Peyer's patch (tissue), 4 donors: ENCODE measurements at regions not wholly inside any gene's neighbourhood (a gene's known extent, or its start where the extent isn't known, plus 50 kb on each side); places are given as distances from the start of the nearest gene placed in this dataset.
"Not testable (repeated sequence)": the region's sequence is repeated elsewhere in the genome, so short reads cannot be mapped to it uniquely, and the experiment has no call there.

Source experiments
- DNase-seq, 3 donors: peaks; one replicate each; pipeline ENCODE4 v3.0.0-alpha.2; 2017 to 2019
- H3K27ac ChIP-seq, 4 donors: fragments of 200-600 bp; sonication (generic); one replicate each; pipeline ENCODE4 v1.5.1; 2016 to 2019
- H3K27me3 ChIP-seq, 2 donors: fragments of 200-600 bp; sonication (generic); one replicate each; pipeline ENCODE4 v1.5.1; 2019
- H3K36me3 ChIP-seq, 3 donors: fragments of 200-600 bp; sonication (generic); one replicate each; pipeline ENCODE4 v1.5.1; 2016 to 2019
- H3K4me1 ChIP-seq, 4 donors: fragments of 200-600 bp; sonication (generic); one replicate each; pipeline ENCODE4 v1.5.1; 2016 to 2019
- H3K4me3 ChIP-seq, 4 donors: fragments of 200-600 bp; sonication (generic); 1 replicate in 3 of 4; 2 replicates in 1 of 4; pipeline ENCODE4 v1.5.1; 2016 to 2019; ENCODE audit warnings: mild to moderate bottlenecking in 1 of 4
- H3K9me3 ChIP-seq, 4 donors: fragments of 200-600 bp; sonication (generic); one replicate each; pipeline ENCODE4 v1.5.1; 2016 to 2019; ENCODE audit warnings: mild to moderate bottlenecking in 1 of 4

- H3K27ac ChIP-seq, H3K4me1 ChIP-seq, H3K27me3 ChIP-seq, H3K4me3 ChIP-seq, H3K9me3 ChIP-seq, H3K36me3 ChIP-seq: not testable (repeated sequence)
- DNase-seq, result peak in 1 of 3 donors; percentile 27
These were observed 536.1 kb downstream of the FOXD4L6 start for GRCh38 chr9:40592406-40592805.

- H3K27ac ChIP-seq, H3K4me1 ChIP-seq, H3K27me3 ChIP-seq, H3K36me3 ChIP-seq, H3K4me3 ChIP-seq, H3K9me3 ChIP-seq: not testable (repeated sequence)
- DNase-seq, result peak in 1 of 3 donors; percentile 44
These were observed 536.6 kb downstream of the FOXD4L6 start for GRCh38 chr9:40591915-40592314.

- not testable (repeated sequence) for H3K36me3 ChIP-seq, H3K4me3 ChIP-seq, H3K27ac ChIP-seq, H3K4me1 ChIP-seq, H3K27me3 ChIP-seq, H3K9me3 ChIP-seq
- DNase-seq, result peak in 1 of 3 donors; percentile 35
These were observed 540.8 kb downstream of the FOXD4L6 start for GRCh38 chr9:40587475-40588195.

GRCh38 chr9:40584039-40584438, 544.4 kb downstream of the FOXD4L6 start:
- H3K27ac ChIP-seq, H3K36me3 ChIP-seq, H3K9me3 ChIP-seq, H3K27me3 ChIP-seq, H3K4me1 ChIP-seq: not testable (repeated sequence)
- DNase-seq, result peak in 1 of 3 donors; percentile 48
- peak overlapping the region in 1 of 4 donors; percentile 27 for H3K4me3 ChIP-seq

GRCh38 chr9:40583230-40583629, 545.3 kb downstream of the FOXD4L6 start:
- DNase-seq, result peak in 1 of 3 donors; percentile 66
- not testable (repeated sequence) for H3K9me3 ChIP-seq, H3K27me3 ChIP-seq, H3K4me1 ChIP-seq, H3K36me3 ChIP-seq, H3K27ac ChIP-seq, H3K4me3 ChIP-seq

GRCh38 chr9:40578908-40579307, 549.6 kb downstream of the FOXD4L6 start:
- peak in 2 of 3 donors; percentile 12 to 27 for DNase-seq
- not testable (repeated sequence) for H3K27me3 ChIP-seq, H3K9me3 ChIP-seq, H3K27ac ChIP-seq, H3K4me3 ChIP-seq, H3K4me1 ChIP-seq, H3K36me3 ChIP-seq
